Uterus (tissue), 2 donors: ENCODE measurements at regions not wholly inside any gene's neighbourhood (a gene's known extent, or its start where the extent isn't known, plus 50 kb on each side); places are given as distances from the start of the nearest gene placed in this dataset.

Experiments
- POLR2A ChIP-seq, 2 donors: fragments of 450-650 bp; IDR thresholded peaks; one replicate each; pipeline ENCODE4 v1.6.1; 2016; ENCODE audit warnings: antibody characterized with exemption in 2 of 2, mild to moderate bottlenecking in 1 of 2, moderate library complexity in 1 of 2
- TF ChIP-seq, protein P1 (sequence below), 4 experiments: fragments of 200-600 bp in 2 of 4; fragments of 450-650 bp in 2 of 4; sonication (generic) in 2 of 4; IDR thresholded peaks; one replicate each; pipeline ENCODE4 v1.5.1; 2016 to 2019; ENCODE audit warnings: antibody characterized with exemption in 4 of 4, mild to moderate bottlenecking in 2 of 4, moderate library complexity in 1 of 4

DNA sequence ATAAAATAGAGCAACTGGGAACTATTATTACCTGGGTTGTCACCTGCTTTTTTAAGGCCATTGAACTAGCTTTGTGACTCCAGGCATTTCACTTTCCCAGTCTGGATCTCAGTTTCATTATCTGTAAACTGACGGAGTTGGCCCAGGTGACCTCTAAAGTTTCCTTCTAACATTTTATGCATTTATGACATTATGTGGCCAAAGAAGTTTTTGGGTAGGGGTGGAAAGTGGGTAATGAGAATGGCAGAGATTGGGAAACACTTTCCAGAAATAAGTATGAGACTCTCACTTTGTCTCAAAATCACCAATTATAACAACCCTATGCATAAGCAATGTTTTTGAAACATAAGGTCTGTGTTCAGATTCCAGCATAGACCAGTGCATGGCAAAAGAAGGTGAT, 99.1 kb upstream of the ARHGEF3 start:
- TF ChIP-seq, protein P1, sequence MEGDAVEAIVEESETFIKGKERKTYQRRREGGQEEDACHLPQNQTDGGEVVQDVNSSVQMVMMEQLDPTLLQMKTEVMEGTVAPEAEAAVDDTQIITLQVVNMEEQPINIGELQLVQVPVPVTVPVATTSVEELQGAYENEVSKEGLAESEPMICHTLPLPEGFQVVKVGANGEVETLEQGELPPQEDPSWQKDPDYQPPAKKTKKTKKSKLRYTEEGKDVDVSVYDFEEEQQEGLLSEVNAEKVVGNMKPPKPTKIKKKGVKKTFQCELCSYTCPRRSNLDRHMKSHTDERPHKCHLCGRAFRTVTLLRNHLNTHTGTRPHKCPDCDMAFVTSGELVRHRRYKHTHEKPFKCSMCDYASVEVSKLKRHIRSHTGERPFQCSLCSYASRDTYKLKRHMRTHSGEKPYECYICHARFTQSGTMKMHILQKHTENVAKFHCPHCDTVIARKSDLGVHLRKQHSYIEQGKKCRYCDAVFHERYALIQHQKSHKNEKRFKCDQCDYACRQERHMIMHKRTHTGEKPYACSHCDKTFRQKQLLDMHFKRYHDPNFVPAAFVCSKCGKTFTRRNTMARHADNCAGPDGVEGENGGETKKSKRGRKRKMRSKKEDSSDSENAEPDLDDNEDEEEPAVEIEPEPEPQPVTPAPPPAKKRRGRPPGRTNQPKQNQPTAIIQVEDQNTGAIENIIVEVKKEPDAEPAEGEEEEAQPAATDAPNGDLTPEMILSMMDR (IDR thresholded peaks at IDR 0.05) = no peak
- no peak for TF ChIP-seq POLR2A (IDR thresholded peaks at IDR 0.05)
